MM.1S (cell line): ENCODE measurements at regions not wholly inside any gene's neighbourhood (a gene's known extent, or its start where the extent isn't known, plus 50 kb on each side); places are given as distances from the start of the nearest gene placed in this dataset.

Source experiments
- EZH2 ChIP-seq: fragments of 300-600 bp; sonication (generic); optimal IDR thresholded peaks from 2 replicates; pipeline ENCODE3; 2017; ENCODE audit warnings: low read depth, mild to moderate bottlenecking, antibody characterized with exemption, low read length, mixed read lengths
- EZH2phosphoT487 ChIP-seq: fragments of 300-600 bp; sonication (generic); IDR thresholded peaks from 2 replicates; pipeline ENCODE4 v1.6.1; 2018; ENCODE audit warnings: antibody characterized with exemption, low read length
- TF ChIP-seq, protein P1 (sequence below): fragments of 300-600 bp; sonication (generic); IDR thresholded peaks from 2 replicates; pipeline ENCODE4 v1.5.1; 2016; ENCODE audit warnings: antibody characterized with exemption, low read length, mixed read lengths

DNA sequence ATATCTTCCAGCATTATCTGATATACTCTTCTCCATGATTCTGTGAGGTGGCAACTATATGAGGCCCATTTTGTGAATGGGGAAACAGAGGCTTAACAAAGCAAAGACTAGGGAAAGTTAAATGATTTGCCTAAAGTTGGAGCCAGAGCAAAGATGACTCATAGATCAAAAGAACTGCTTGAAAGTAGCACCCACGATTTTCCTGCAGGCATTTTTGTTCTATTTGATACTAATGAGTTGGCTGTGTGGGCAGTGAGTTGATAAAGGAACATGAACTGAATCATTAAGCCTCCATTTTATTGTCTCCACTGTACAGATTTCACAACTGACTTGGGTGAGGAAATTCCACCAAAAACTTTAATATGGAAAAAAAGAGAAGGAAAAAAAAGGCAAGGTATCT lies 138.9 kb upstream of the IGFBP7 start:
- TF ChIP-seq, protein P1, sequence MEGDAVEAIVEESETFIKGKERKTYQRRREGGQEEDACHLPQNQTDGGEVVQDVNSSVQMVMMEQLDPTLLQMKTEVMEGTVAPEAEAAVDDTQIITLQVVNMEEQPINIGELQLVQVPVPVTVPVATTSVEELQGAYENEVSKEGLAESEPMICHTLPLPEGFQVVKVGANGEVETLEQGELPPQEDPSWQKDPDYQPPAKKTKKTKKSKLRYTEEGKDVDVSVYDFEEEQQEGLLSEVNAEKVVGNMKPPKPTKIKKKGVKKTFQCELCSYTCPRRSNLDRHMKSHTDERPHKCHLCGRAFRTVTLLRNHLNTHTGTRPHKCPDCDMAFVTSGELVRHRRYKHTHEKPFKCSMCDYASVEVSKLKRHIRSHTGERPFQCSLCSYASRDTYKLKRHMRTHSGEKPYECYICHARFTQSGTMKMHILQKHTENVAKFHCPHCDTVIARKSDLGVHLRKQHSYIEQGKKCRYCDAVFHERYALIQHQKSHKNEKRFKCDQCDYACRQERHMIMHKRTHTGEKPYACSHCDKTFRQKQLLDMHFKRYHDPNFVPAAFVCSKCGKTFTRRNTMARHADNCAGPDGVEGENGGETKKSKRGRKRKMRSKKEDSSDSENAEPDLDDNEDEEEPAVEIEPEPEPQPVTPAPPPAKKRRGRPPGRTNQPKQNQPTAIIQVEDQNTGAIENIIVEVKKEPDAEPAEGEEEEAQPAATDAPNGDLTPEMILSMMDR, result no peak
- TF ChIP-seq EZH2phosphoT487, result no peak
- no peak for TF ChIP-seq EZH2
